ENCODE measurements at regions not wholly inside any gene's neighbourhood (a gene's known extent, or its start where the extent isn't known, plus 50 kb on each side); places are given as distances from the start of the nearest gene placed in this dataset.

DNA sequence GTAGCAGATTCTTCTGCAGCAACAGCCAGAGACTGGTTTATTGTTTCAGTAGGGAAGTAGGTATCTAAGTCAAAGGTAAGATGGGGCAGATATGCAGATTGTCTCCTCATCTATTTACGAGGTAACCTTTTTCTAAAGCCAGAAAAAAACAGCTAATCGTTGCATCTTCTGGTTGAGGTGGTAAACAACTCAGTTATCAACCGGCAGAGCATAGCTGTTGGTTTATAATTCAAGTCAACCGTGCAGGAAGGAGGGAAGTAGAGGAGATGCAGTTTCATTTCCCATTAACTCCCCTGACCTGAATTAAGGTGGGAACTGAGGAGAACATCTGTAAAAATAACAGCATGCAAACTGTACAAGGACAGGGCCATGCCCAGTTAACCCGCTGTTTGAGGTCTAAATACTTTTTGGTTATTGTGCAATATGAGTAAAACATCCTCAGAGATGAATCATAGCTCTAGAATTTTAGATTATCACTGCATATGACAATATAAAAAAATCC lies 156.5 kb upstream of the ITGB1 start:
- no peaks in the 10 kb centered on the region for H3K36me3 ChIP-seq
- DNase-seq (ENCODE audit: low spot score in 2 of 2): no peak
- no peaks in the 10 kb centered on the region for H3K27me3 ChIP-seq
- 55% methylated on average over 5 of the region's 5 CpGs for WGBS
- H3K27ac ChIP-seq: no peak overlapping the region
- H3K9me3 ChIP-seq: no peaks in the 10 kb centered on the region
- peaks cover 13% of the 10 kb centered on the region for H3K4me1 ChIP-seq
- H3K4me3 ChIP-seq: no peak overlapping the region
- TF ChIP-seq POLR2AphosphoS5 (IDR thresholded peaks at IDR 0.05): no peak
- TF ChIP-seq POLR2A (IDR thresholded peaks at IDR 0.05): no peak
- TF ChIP-seq EP300 (IDR thresholded peaks at IDR 0.05): no peak
- TF ChIP-seq, protein P1, sequence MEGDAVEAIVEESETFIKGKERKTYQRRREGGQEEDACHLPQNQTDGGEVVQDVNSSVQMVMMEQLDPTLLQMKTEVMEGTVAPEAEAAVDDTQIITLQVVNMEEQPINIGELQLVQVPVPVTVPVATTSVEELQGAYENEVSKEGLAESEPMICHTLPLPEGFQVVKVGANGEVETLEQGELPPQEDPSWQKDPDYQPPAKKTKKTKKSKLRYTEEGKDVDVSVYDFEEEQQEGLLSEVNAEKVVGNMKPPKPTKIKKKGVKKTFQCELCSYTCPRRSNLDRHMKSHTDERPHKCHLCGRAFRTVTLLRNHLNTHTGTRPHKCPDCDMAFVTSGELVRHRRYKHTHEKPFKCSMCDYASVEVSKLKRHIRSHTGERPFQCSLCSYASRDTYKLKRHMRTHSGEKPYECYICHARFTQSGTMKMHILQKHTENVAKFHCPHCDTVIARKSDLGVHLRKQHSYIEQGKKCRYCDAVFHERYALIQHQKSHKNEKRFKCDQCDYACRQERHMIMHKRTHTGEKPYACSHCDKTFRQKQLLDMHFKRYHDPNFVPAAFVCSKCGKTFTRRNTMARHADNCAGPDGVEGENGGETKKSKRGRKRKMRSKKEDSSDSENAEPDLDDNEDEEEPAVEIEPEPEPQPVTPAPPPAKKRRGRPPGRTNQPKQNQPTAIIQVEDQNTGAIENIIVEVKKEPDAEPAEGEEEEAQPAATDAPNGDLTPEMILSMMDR (IDR thresholded peaks at IDR 0.05): no peak

DNA sequence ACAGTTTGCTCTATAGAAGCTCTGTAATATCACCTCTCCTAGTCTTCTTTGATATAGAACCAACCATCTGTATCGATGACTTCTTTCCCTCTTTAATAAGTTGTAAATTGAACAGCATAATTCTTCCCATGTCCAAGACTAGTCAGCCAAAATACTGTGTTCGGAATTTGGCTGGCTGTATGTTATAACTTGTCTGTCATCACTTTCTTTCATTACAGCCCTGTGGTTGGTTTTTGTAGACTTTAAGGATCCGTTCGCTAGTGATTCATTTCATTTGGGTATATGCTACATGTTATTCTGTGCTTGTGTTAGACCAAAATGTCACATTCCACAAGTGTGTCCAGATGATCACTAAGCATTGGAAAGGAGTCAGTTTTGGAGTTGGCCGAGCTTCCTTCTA lies 155.4 kb upstream of the ITGB1 start:
- no peak for DNase-seq (ENCODE audit: low spot score in 2 of 2)
- Histone ChIP-seq H3K36me3 (no peaks in the 10 kb centered on the region), H3K4me1 (peaks cover 13% of the 10 kb centered on the region), H3K9me3 (no peaks in the 10 kb centered on the region), H3K27ac (no peak overlapping the region), H3K4me3 (no peak overlapping the region), H3K27me3 (no peaks in the 10 kb centered on the region)
- 51% methylated on average over 5 of the region's 5 CpGs for WGBS
- TF ChIP-seq POLR2AphosphoS5 (IDR thresholded peaks at IDR 0.05) (no peak), POLR2A (IDR thresholded peaks at IDR 0.05) (no peak), EP300 (IDR thresholded peaks at IDR 0.05) (no peak)
- TF ChIP-seq, protein P1 (IDR thresholded peaks at IDR 0.05): no peak

DNA sequence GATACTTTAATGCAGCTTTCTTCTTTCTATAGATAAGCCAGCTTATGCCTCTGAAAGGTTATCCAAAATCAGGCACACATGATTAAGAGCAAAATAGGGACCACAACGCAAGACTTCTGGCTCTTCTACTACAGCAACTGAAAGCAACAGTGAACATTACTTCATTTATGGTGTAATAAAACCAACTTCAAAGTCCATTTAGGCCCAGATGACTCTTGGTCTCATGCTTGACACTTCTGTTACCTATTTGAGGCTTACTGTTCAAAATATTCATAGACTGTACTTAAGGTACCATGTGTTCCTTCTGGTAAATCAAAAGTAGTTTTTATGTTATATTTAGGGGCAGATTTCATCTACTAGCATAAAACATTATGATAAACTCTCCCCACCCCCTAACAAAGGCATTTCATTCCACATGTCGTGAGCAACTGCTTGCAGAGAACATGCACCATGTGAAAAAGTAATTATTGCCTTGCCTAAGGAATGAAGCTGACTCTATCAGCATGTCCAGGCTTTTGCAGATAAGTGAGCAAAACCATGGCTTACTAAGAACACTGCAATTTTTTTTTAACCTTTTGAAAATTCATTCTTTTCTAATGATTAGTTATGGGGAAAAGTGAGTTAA lies 154.9 kb upstream of the ITGB1 start:
- Histone ChIP-seq H3K4me3 (no peak overlapping the region), H3K36me3 (no peaks in the 10 kb centered on the region), H3K27ac (no peak overlapping the region), H3K9me3 (no peaks in the 10 kb centered on the region), H3K4me1 (peaks cover 13% of the 10 kb centered on the region), H3K27me3 (no peaks in the 10 kb centered on the region)
- TF ChIP-seq POLR2A (IDR thresholded peaks at IDR 0.05) (no peak), EP300 (IDR thresholded peaks at IDR 0.05) (no peak), POLR2AphosphoS5 (IDR thresholded peaks at IDR 0.05) (no peak)
- TF ChIP-seq, protein P1 (IDR thresholded peaks at IDR 0.05): no peak
- 53% methylated on average over 2 of the region's 2 CpGs for WGBS
- DNase-seq (ENCODE audit: low spot score in 2 of 2): no peak

DNA sequence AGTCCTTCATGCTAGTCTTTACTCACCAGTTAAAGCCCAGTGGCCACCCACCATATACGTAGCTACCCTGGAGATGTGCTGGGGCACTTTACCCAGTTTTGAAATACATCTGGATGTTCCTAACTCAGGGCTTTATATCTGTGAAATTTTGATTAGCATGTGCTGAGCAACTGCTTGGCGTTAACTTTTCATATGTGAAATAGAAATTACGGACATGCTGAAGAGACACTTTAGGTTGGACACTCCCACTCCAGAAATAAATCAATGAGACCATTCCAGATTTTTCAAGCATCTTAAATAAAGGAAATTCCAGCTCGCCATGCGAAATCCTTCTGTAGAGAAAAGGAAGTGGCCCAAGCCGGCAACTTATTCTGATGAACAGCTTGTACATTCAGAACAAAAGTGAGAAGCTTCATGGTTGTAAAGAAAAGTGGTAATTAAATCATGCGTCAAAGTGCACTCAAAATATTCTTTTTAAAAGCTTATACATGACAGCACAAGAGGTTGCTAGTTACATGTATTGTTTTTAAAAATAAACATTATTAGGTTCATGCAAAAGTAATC lies 153.5 kb upstream of the ITGB1 start:
- Histone ChIP-seq H3K36me3 (no peaks in the 10 kb centered on the region), H3K27ac (no peak overlapping the region), H3K4me3 (no peak overlapping the region), H3K4me1 (peaks cover 8% of the 10 kb centered on the region), H3K27me3 (no peaks in the 10 kb centered on the region), H3K9me3 (no peaks in the 10 kb centered on the region)
- TF ChIP-seq, protein P1 (IDR thresholded peaks at IDR 0.05): no peak
- TF ChIP-seq POLR2A (IDR thresholded peaks at IDR 0.05) (no peak), POLR2AphosphoS5 (IDR thresholded peaks at IDR 0.05) (no peak), EP300 (IDR thresholded peaks at IDR 0.05) (no peak)
- no peak for DNase-seq (ENCODE audit: low spot score in 2 of 2)
- WGBS: 90% methylated on average over 7 of the region's 7 CpGs

DNA sequence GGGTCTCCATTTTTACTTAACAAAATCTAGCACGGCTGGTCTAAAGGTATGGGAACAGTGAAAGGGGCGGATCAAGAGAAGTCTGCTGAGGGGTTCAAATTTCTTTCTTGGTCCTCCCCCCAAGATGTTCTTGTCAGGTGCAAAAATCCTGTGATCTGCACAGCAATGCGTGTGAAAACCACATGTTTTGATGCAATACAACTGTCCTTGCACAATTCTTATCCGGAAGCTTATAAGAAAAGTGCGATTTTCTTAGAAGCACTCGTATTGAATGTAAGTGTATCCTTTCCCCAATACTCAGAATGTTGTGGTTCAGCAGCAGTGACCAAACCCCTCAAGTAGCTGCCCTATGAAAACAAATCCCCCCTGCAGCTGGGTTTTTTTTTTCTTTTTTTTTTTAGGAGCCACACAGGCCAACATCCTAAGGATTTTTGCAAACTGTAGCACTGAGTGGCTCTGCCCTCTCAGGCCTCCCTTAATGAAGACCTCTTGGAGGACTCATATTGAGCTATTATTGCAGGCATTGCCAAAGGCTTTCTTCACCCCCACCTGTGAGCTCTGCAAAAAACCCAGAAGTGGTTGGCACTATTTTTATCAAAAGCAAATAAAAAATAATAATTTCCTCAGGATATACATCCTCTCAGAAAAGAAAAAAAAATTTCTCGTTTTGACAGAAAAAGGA lies 151.9 kb upstream of the ITGB1 start:
- peaks cover 6% of the 10 kb centered on the region for H3K27me3 ChIP-seq
- H3K4me3 ChIP-seq: no peak overlapping the region
- no peak for TF ChIP-seq POLR2A (IDR thresholded peaks at IDR 0.05)
- no peak for TF ChIP-seq POLR2AphosphoS5 (IDR thresholded peaks at IDR 0.05)
- no peak for TF ChIP-seq EP300 (IDR thresholded peaks at IDR 0.05)
- TF ChIP-seq, protein P1 (IDR thresholded peaks at IDR 0.05): no peak
- no peaks in the 10 kb centered on the region for H3K36me3 ChIP-seq
- no peaks in the 10 kb centered on the region for H3K9me3 ChIP-seq
- H3K27ac ChIP-seq: no peak overlapping the region
- no peak for DNase-seq (ENCODE audit: low spot score in 2 of 2)
- H3K4me1 ChIP-seq: peaks cover 8% of the 10 kb centered on the region
- WGBS: 87% methylated on average over 7 of the region's 7 CpGs
